Left ventricle myocardium inferior (tissue), 1 donor: ENCODE measurements at regions not wholly inside any gene's neighbourhood (a gene's known extent, or its start where the extent isn't known, plus 50 kb on each side); places are given as distances from the start of the nearest gene placed in this dataset.

ENCODE experiments used
- DNase-seq: peaks from one replicate; pipeline ENCODE4 v3.0.0-alpha.2; 2020
- H3K27ac ChIP-seq: fragments of 200-600 bp; replicated peaks from 2 replicates; pipeline ENCODE4 v1.8.0; 2021
- H3K27me3 ChIP-seq: fragments of 200-600 bp; 2 replicates; pipeline ENCODE4 v1.8.0; 2021; ENCODE audit warnings: low read depth
- H3K36me3 ChIP-seq: fragments of 200-600 bp; 2 replicates; pipeline ENCODE4 v1.8.0; 2021
- H3K4me1 ChIP-seq: fragments of 200-600 bp; 2 replicates; pipeline ENCODE4 v1.8.0; 2021
- H3K4me3 ChIP-seq: fragments of 200-600 bp; 2 replicates; pipeline ENCODE4 v1.8.0; 2021; ENCODE audit warnings: mild to moderate bottlenecking, moderate library complexity
- H3K9me3 ChIP-seq: fragments of 200-600 bp; replicated peaks from 2 replicates; pipeline ENCODE4 v1.8.0; 2021
- intact Hi-C: fragments of 100-400 bp; cut with micrococcal nuclease; formaldehyde crosslinking; loops from one replicate; pipeline ENCODE4 v1.11.0; 2022
- TF ChIP-seq, protein P1 (sequence below): fragments of 200-600 bp; IDR thresholded peaks from 2 replicates; pipeline ENCODE4 v1.8.0; 2021; ENCODE audit warnings: antibody characterized with exemption, mild to moderate bottlenecking, borderline replicate concordance
- donor health status: DM: no; HTN: yes; CAD: no; lungs with severe emphysema.

DNA sequence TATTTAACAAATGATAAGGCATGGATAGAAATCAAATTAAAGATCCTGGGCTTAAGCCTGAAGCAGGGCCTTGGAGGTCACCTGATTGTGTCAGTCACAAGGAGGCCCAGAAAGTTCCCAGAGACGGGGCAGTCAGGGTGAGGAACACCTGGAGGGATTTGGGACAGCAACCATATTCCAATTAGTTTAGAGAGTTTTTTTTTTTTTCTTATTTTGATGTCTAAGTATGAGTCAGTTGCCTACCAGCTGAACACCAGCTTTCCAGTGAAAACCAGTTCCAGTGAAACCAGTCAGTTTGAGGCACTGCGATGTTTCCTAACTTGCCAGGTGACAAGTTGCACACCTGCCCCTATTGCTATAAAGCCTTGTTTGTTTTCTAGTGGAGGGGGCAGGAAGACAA, 350.7 kb upstream of the AZI2 start:
- Histone ChIP-seq H3K9me3 (no peaks in the 10 kb centered on the region), H3K27me3 (no peaks in the 10 kb centered on the region), H3K36me3 (no peaks in the 10 kb centered on the region), H3K4me1 (no peaks in the 10 kb centered on the region), H3K27ac (no peak overlapping the region), H3K4me3 (no peak overlapping the region)
- TF ChIP-seq, protein P1, sequence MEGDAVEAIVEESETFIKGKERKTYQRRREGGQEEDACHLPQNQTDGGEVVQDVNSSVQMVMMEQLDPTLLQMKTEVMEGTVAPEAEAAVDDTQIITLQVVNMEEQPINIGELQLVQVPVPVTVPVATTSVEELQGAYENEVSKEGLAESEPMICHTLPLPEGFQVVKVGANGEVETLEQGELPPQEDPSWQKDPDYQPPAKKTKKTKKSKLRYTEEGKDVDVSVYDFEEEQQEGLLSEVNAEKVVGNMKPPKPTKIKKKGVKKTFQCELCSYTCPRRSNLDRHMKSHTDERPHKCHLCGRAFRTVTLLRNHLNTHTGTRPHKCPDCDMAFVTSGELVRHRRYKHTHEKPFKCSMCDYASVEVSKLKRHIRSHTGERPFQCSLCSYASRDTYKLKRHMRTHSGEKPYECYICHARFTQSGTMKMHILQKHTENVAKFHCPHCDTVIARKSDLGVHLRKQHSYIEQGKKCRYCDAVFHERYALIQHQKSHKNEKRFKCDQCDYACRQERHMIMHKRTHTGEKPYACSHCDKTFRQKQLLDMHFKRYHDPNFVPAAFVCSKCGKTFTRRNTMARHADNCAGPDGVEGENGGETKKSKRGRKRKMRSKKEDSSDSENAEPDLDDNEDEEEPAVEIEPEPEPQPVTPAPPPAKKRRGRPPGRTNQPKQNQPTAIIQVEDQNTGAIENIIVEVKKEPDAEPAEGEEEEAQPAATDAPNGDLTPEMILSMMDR, result no peak
- no peak for DNase-seq
- intact Hi-C loops, result no loop called here

DNA sequence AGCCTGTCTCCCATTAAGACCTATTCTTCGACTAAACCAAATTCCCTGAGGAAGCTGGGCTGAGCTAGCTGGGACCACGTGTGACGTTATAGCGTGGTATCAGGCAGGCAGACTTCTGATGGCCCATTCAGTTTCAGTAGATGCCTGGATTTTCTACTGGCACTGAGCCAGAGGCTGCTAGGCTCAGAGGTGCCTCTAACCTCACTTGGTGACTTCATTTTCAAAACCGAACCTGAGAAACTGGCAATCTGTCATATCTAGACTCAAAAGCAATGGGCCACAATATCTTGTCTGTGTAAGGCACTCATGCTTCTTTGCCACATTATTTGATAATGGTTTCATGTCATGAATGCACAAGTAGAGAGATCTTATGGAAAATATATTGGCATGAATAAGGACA, 352.1 kb upstream of the AZI2 start:
- DNase-seq, result no peak
- no peaks in the 10 kb centered on the region for H3K27me3 ChIP-seq
- no peaks in the 10 kb centered on the region for H3K36me3 ChIP-seq
- H3K4me3 ChIP-seq, result no peak overlapping the region
- TF ChIP-seq, protein P1, result no peak
- H3K9me3 ChIP-seq, result no peaks in the 10 kb centered on the region
- H3K4me1 ChIP-seq, result no peaks in the 10 kb centered on the region
- intact Hi-C loops, result no loop called here
- H3K27ac ChIP-seq, result no peak overlapping the region

DNA sequence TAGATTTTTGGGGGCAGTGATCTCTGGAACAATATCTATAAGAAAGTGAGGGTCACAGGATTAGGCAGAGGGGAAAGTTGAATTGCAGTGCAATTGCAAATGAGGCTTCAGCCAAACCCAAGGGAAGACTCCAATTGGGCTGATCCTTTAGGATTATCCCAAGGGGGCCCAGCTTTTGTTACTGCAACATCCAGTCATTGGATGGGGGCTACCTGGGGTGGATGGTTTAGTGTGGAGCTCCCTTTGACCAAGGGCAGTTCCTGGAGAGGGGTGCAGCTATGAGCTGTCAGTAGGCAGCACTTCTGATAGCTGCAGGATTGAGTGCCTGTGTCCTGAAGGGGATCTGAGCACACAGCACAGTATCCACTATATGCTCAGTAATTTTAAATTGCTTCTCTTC, 355.2 kb upstream of the AZI2 start:
- H3K4me3 ChIP-seq, result no peak overlapping the region
- no peaks in the 10 kb centered on the region for H3K9me3 ChIP-seq
- H3K36me3 ChIP-seq, result no peaks in the 10 kb centered on the region
- H3K27me3 ChIP-seq, result no peaks in the 10 kb centered on the region
- intact Hi-C loops, result no loop called here
- DNase-seq, result no peak
- TF ChIP-seq, protein P1, result no peak
- H3K27ac ChIP-seq, result no peak overlapping the region
- no peaks in the 10 kb centered on the region for H3K4me1 ChIP-seq

DNA sequence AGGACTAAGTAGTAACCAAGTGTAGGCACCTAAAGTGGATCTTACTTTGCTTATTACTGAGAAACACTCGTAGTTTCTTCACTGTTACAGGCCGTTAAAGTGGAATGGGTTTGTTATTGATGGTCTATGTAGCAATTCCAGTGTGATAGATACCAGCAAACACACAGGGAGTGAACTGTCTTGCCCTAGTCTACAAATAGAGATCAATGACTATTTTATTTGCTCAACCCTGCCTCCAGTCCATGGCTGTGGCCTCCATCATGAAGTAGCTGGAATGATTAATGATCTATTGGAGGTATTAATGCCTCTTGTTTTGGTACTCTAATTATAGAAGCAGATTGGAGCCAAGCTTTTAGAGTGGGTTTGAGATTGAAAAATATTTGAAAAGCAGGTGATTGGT, 362.7 kb upstream of the AZI2 start:
- Histone ChIP-seq H3K27me3 (no peaks in the 10 kb centered on the region), H3K9me3 (no peaks in the 10 kb centered on the region), H3K4me3 (no peak overlapping the region), H3K4me1 (no peaks in the 10 kb centered on the region), H3K27ac (no peak overlapping the region), H3K36me3 (no peaks in the 10 kb centered on the region)
- DNase-seq, result no peak
- intact Hi-C loops, result no loop called here
- TF ChIP-seq, protein P1, result no peak

DNA sequence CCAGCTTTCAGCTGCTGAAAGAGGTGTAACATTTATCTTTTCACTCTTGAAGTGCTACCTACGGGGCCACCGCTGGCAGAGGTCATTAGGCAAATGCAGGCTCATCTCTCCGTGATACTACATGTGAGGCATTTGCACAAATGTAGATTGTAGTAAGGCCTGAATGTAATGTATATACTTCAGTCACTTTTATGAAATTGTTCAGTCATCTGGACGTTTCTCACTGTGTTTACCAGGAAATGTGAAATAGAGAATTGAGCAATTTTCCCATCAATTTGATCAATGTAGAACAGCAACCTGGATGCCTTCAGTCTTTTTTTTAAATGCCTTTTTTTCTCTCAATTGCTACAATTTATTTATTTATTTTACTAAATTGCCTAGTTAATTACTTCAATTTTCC, 368.3 kb upstream of the AZI2 start:
- H3K4me3 ChIP-seq, result no peak overlapping the region
- intact Hi-C loops, result no loop called here
- TF ChIP-seq, protein P1, result no peak
- no peaks in the 10 kb centered on the region for H3K27me3 ChIP-seq
- DNase-seq, result no peak
- no peaks in the 10 kb centered on the region for H3K4me1 ChIP-seq
- H3K27ac ChIP-seq, result no peak overlapping the region
- H3K36me3 ChIP-seq, result no peaks in the 10 kb centered on the region
- no peaks in the 10 kb centered on the region for H3K9me3 ChIP-seq
